Brain microvascular endothelial cell (primary cell): ENCODE measurements at regions not wholly inside any gene's neighbourhood (a gene's known extent, or its start where the extent isn't known, plus 50 kb on each side); places are given as distances from the start of the nearest gene placed in this dataset.

Experiments used
- DNase-seq: peaks from one replicate; pipeline ENCODE4 v3.0.0-alpha.2; 2020
- H3K27ac ChIP-seq: fragments of 250-450 bp; sonication (Bioruptor Pico); 2 replicates; pipeline ENCODE4 v1.5.1; 2020; ENCODE audit warnings: mild to moderate bottlenecking, moderate library complexity
- H3K27me3 ChIP-seq: fragments of 250-450 bp; sonication (Bioruptor Pico); replicated peaks from 2 replicates; pipeline ENCODE4 v1.5.1; 2020; ENCODE audit warnings: mild to moderate bottlenecking
- H3K36me3 ChIP-seq: fragments of 250-450 bp; sonication (Bioruptor Pico); replicated peaks from 2 replicates; pipeline ENCODE4 v1.5.1; 2020; ENCODE audit warnings: mild to moderate bottlenecking
- H3K4me3 ChIP-seq: 2 replicates; pipeline ENCODE4 v1.5.1; 2011; ENCODE audit warnings: low read depth, mild to moderate bottlenecking, control low read depth, low read length, moderate library complexity
- CTCF ChIP-seq: IDR thresholded peaks from 2 replicates; pipeline ENCODE4 v1.5.1; 2011; ENCODE audit warnings: low read depth, mild to moderate bottlenecking, moderate library complexity, low read length, control low read depth, inconsistent platforms; ENCODE audit errors: missing control alignments
- in situ Hi-C: cut with HindIII; loops from 2 replicates; pipeline ENCODE4 v1.10.0; 2017; ENCODE audit warnings: low sequenced_read_pairs, low pct_ligation_motif_present

DNA sequence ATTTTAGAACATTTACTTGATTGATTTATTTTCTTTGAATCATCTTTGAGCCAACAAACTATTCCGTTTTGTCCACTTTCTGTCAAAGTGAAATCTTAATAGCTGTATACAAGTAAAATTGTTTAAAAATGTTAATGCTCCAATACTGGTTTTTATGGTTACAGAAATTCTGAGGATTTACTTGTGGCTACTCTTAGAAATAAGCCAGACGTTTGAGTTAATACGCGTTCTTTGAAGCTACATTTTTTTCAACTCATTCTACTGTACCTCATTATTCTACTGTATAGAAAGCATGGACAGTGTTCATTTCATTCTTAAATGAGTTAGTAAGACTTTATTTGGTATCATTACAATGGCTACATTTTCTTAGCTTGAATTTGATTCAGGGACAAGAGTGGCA lies 996.2 kb upstream of the FLRT2 start:
- in situ Hi-C loops: no loop called here

GRCh38 chr14:84535484-84535883 lies 994.5 kb upstream of the FLRT2 start:
- Histone ChIP-seq H3K36me3 (no peaks in the 10 kb centered on the region), H3K27ac (no peak overlapping the region), H3K4me3 (no peak overlapping the region), H3K27me3 (no peaks in the 10 kb centered on the region)
- no peak for TF ChIP-seq CTCF
- in situ Hi-C loops: no loop called here
- no peak for DNase-seq

More for the DNA sequence above, 996.2 kb upstream of the FLRT2 start:
- DNase-seq: no peak
- no peak overlapping the region for H3K27ac ChIP-seq
- H3K4me3 ChIP-seq: no peak overlapping the region
- no peaks in the 10 kb centered on the region for H3K36me3 ChIP-seq
- TF ChIP-seq CTCF: no peak
- no peaks in the 10 kb centered on the region for H3K27me3 ChIP-seq

DNA sequence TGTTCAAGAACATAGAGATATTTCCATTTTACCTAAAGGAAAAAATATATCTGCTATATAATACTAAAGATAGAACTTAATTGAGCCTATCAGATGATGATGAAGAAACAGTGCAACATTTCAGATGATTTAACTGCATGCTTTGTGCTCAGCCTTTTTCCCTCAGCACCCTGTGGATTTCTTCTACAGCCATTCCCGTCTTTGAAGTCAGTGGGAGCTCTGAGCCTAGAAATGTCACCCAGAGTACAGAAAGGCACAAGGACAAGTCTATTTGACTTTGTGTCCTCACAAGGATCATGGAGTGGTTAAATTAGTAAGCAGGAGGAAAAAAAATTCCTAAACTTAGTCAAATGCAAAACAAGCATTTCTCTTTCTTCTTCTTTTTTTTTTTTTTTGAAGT lies 994.0 kb upstream of the FLRT2 start:
- DNase-seq: no peak
- Histone ChIP-seq H3K4me3 (no peak overlapping the region), H3K36me3 (no peaks in the 10 kb centered on the region), H3K27me3 (no peaks in the 10 kb centered on the region), H3K27ac (no peak overlapping the region)
- no peak for TF ChIP-seq CTCF
- in situ Hi-C loops: no loop called here

GRCh38 chr14:84541018-84541417 lies 988.9 kb upstream of the FLRT2 start:
- no peak for DNase-seq
- H3K36me3 ChIP-seq: no peaks in the 10 kb centered on the region
- H3K27me3 ChIP-seq: no peaks in the 10 kb centered on the region
- H3K27ac ChIP-seq: no peak overlapping the region
- in situ Hi-C loops: no loop called here
- TF ChIP-seq CTCF: no peak
- H3K4me3 ChIP-seq: no peak overlapping the region

GRCh38 chr14:84543859-84544258 lies 986.1 kb upstream of the FLRT2 start:
- Histone ChIP-seq H3K4me3 (no peak overlapping the region), H3K36me3 (no peaks in the 10 kb centered on the region), H3K27me3 (no peaks in the 10 kb centered on the region), H3K27ac (no peak overlapping the region)
- no peak for TF ChIP-seq CTCF
- in situ Hi-C loops: no loop called here
- DNase-seq: no peak

DNA sequence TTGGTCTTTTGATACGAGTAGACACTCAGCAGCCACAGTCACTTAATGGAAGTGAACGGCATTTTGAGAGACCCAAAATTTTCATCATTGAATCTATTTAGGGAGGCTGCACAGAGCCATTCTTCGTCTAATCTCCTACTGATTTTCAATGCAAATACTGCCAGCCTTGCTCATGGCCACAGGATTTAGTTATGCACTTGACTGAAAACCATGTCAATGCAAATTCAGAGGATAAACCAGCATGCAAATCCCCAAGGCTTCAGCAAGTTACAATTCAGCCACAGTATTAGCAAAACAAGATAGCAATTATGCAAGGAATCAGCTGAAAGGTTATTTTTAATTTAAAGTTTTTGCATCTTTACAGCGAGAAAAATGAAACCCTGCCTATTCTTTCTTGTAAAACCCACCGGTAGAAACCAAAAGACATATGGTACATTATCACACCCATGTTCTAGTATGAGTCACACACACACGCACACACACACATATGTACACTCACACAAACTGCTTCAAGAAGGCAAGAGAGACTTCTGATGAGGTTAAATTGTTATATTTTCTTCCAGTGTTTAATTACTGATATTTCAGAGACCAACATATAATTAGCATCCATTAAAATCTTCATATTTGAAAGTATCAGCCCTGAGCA lies 985.3 kb upstream of the FLRT2 start:
- no peaks in the 10 kb centered on the region for H3K27me3 ChIP-seq

More for the DNA sequence above, 985.3 kb upstream of the FLRT2 start:
- H3K27ac ChIP-seq: no peak overlapping the region
- no peak for TF ChIP-seq CTCF
- in situ Hi-C loops: no loop called here
- H3K36me3 ChIP-seq: no peaks in the 10 kb centered on the region
- no peak for DNase-seq
- H3K4me3 ChIP-seq: no peak overlapping the region
